NCI-H1048 (cell line): ENCODE measurements at regions not wholly inside any gene's neighbourhood (a gene's known extent, or its start where the extent isn't known, plus 50 kb on each side); places are given as distances from the start of the nearest gene placed in this dataset.

ENCODE experiments used
- DNase-seq: peaks from one replicate; lab custom pipeline; 2025; lab: John Stamatoyannopoulos, UW

DNA sequence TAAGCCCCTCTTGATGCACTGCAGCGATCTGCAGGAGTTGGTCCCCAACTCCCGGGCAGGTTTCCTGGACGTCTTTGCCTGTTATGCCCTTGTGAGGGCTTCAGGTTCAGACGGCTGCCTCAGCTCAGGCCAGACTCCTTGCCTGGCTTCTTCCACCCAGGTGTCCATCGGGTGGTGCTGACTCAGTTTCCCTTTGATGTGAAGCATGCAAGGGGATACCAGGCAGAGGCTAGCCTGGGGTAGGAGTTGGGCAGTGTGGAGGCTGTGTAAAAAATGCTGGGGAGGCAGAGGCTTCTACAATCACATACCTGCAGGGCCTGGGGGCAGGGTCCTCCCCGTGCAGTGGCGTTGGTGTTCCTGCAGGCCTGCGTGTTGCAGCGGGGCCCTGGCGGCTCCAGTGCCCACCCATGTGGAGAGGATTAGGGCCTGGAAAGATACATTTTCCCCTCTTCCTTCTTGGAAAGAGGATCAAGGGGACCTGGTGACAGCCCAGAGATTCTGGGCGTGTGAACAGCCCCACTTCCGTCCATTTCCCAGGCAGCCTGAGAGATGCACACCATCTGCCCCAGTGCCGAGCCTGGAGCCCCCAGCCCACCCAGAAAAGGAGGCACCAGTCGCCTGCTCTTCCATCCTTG lies 338.3 kb downstream of the DYSF start:
- no peak for DNase-seq

GRCh38 chr2:71791061-71791450 lies 337.7 kb downstream of the DYSF start:
- no peak for DNase-seq

DNA sequence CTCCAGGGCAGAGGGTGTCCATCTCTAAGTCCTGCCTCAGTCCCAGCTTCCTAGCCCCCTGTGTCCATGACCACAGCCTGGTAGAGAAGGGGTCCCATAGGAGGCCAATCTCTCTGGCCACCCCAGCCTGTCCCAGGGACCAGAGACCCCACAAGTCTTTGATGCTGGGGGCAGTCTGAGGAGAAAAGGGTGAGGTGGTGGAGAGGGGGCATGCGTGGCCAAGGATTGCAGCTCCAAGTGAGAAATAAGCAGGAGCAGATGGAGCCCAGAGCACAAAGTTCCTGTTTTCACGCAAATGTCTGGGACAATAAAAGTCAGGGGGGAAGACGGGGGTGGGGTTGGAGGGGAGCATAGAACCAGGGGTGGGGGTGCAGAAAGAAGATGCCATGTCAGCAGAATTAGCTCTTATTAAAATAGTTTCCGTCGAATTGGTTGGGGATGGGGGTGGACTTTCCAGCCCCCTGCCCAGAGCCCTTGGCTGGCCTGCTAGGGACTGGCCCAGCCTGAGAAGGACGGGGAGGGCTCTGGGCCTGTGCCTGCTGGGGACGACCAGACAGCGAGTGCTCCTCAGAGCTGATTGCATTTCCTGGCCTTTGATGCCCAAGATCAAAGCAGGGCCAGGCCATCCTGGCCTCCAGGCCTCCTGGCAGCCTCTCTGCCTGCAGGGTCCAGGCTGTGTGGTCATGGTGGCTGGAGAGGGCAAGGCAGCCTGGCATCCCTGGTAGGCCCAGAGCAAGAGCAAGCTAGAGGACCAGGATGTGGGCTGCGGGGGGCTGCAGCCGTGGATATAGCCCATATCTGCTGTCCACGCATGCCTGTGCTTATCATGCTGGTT lies 337.1 kb downstream of the DYSF start:
- no peak for DNase-seq

GRCh38 chr2:71789556-71790204 lies 336.3 kb downstream of the DYSF start:
- DNase-seq = no peak

- no peak for DNase-seq
These were observed 335.4 kb downstream of the DYSF start for GRCh38 chr2:71788601-71789240.

DNA sequence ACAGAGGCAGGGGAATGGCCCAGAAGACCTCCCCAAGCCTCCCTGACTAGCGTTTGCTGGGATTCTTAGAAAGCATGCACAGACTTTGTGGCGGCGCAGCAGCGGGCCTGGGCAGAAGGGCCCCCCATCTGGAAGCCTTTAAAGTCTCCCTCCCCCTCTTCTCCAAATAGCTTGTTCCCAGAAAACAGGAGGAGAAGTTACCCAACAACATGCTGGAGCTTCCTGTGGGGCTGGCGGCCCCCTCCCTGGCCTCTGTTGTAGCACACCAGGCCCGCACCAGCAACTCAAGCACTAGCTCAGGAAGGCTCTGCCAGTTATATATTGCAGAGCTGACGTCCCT lies 334.8 kb downstream of the DYSF start:
- DNase-seq = no peak

DNA sequence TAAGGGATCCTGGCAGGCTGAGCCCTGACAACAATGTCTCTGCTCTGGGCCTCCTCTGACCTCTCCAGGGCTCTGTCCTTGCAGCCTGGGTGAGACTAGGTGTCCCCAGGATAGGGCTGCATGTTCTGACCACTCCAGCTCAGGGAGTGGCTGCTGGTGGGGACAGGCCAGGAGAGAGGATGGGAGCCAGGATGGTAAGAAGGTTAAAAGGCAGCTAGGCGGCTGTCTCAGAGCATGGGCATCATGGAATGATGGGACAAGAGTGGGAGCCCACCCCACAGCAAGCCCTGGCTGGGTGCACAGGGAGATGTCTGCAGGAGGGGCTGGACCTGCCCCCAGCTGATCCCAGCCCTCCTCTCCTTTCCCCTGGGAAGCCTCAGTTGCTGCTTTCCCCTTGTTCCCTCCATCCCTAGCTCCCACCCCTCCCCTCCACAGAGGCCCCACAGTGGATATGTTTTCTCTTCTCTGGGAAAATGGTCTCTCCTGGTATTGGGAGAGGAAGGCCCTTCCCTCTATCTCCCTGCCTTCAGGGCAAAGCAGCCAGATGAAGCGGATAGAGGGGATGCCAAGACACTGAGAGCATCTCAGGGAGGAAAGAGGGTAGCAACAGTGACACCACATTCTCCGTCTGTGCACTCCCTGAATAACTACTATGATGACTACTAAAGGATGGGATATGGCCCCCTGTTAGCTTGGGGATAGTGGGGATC lies 334.3 kb downstream of the DYSF start:
- DNase-seq = no peak

DNA sequence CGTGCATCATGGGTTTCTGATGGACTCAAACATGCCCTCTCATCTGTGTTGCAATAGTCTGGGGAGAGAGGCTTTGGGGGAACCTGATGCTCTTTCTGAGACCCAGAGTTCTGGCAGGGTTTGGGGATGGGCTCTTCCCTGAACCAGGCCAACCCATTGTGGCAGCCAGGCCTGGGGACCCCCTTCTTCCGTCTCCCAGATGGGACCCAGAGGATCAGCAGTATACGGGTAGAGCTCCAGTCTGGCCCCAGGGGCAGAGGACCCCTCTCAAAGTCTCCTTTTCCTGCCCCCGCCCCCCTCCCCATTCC lies 333.7 kb downstream of the DYSF start:
- no peak for DNase-seq

DNA sequence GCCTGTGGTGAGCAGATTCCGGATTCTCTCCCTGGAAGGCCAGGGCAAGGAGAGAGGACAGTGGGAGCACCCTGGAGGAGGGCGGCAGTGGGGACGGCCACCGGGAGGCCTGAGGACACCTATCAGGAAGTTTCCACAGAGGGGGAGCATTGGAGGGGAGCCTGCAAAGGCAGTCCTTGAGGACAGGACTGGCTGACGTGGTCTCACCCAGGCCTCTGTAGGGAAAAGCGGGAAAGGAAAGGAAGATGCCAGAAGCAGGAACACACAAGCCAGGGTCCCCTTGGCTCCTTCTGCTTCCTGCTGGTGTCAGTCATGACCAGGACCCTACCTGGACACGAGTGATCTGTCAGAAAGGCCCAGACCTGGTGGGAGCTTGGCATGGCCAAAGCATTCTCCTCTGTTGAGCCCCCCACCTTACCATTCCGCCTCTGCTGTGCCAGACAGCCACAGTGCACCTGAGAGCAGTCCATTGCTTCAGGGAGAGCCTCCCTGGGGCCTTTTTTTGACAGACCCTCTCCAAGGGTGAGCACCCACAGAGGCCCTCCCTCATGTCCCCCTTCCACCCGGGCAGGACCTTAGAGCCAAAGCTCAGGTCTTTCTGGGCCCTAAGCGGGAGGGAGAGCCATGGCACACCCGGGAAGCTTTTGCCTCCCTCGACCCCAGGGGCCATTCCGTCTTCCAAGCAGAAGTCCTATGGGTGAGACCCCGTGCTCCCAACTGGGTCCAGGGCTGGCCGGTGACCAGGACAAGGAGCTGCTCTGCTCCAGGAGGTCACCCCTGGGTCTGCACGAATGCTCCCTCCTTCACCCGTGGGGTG lies 333.1 kb downstream of the DYSF start:
- no peak for DNase-seq

DNA sequence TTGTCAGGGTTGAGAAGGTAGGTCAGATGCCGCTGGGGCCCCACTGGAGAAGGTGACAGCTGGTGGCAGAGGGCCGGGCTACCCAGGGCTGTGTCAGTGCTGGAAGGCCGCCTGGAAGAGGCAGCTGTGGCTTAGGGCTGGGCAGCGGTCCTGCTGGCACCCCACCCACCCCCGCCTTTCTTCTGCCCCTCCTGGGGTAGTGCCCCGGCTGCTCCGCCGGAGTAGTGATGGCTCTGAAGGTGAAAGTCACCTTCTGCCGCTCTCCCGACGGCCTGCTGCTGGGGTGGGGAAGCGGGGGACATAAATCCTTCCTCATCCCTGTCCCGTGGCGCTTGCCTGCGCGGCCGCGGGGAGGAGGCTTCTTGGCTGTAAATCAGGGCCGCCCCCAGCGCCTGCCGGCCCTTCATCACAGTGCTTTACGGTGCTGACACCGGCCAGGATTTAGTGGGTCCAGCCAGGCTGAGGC lies 332.2 kb downstream of the DYSF start:
- DNase-seq = no peak

GRCh38 chr2:71784734-71785511 lies 331.6 kb downstream of the DYSF start:
- no peak for DNase-seq

DNA sequence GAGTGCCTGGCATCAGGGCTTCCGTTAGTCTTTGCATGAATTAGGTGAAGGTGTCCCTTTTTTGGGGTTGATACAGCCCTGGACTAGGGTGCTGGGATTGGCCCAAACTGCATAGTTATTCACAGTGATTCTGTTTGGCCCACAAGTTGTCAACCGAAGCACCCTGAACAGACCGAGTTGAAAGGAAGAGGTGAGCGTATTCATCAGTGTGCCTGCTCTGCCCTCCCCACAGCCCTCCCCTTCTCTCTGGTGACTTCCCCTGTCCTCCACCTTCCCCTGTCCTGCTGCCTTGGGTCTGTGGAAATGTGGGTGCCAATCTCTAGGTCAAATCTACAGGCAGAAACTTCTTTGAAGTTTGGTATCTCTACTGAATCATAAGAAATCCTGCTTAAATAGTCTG lies 330.5 kb downstream of the DYSF start:
- DNase-seq = no peak

GRCh38 chr2:71783215-71783614 lies 329.9 kb downstream of the DYSF start:
- DNase-seq = no peak

DNA sequence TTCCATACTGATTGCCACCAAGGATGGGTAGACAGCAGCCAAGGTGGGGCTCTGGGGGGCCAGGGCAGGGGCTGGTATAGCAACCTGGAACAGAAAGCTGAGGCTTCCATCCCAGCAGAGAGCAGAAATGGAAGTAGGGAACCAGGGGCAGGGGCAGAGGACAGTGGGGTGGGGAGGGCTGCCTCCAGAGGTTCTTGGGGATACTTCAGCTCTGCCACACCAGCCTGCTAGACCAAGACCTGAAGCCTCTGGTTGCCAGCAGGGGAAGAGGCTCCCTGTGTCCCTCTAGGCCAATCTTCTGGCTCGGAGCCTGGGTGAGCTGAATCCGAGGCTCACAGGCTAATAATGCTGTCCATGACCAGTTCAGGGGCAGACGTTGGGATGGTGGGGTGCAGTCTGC lies 329.0 kb downstream of the DYSF start:
- DNase-seq = no peak

DNA sequence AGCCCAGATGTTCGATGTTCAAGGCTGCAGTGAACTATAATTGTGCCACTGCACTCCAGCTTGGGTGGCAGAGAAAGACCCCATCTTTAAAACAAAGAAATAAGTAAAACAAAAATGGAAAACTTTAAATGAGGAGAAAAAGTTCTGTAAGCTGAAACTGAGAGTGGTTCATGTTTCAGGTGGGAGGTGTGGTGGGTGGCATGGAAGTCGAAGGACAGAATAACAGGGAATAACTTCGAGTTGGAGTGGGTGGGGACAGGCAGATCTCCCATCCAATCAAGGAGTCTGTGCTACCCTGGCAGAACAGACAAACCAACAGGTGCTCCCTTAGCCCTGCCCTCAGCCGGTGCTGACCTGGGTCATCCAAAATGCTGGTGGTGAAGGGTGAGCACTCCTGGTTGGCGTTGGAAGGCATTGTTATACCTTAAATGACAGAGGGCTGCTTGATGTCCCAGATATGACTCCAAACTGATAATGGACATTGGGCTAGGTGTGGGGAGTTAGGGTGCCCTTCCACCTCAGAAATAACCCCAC lies 328.4 kb downstream of the DYSF start:
- no peak for DNase-seq

GRCh38 chr2:71780162-71780561 lies 326.8 kb downstream of the DYSF start:
- DNase-seq = no peak

GRCh38 chr2:71779774-71780105 lies 326.4 kb downstream of the DYSF start:
- DNase-seq = no peak

GRCh38 chr2:71778936-71779773 lies 325.8 kb downstream of the DYSF start:
- no peak for DNase-seq

GRCh38 chr2:71778514-71778913 lies 325.2 kb downstream of the DYSF start:
- no peak for DNase-seq

DNA sequence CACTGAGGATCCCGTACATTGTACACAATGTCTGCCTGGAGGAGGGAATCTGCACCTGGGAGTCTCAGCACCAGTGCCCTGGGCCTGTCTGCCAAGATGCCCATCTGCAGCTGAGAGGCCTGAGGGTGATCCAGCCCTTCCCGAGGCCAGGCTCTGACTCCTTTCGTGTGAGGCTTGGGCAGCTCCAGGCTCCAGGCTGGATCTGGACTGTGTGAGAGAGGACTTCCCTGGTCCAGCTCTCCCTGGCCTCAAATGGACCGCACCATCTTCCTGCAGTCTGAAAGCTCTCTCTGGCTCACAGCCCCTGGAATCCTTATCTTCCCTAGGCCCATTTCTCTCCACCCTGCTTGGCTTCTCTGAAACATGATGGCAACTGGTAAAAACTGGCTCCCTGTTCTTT lies 324.6 kb downstream of the DYSF start:
- DNase-seq = no peak
